IPS-20b (cell line): ENCODE measurements at regions not wholly inside any gene's neighbourhood (a gene's known extent, or its start where the extent isn't known, plus 50 kb on each side); places are given as distances from the start of the nearest gene placed in this dataset.

Experiments
- H3K27ac ChIP-seq: one replicate; pipeline ENCODE4 v1.5.1; 2013; ENCODE audit warnings: low read length
- H3K27me3 ChIP-seq: 2 replicates; pipeline ENCODE4 v1.6.1; 2013; ENCODE audit warnings: mild to moderate bottlenecking, low read length, inconsistent platforms; ENCODE audit not compliant: insufficient read depth
- H3K36me3 ChIP-seq: 2 replicates; pipeline ENCODE4 v1.6.1; 2013; ENCODE audit warnings: low read depth, mild to moderate bottlenecking, inconsistent platforms, low read length, moderate library complexity; ENCODE audit not compliant: insufficient read depth
- H3K4me1 ChIP-seq: 2 replicates; pipeline ENCODE4 v1.6.1; 2013; ENCODE audit warnings: mild to moderate bottlenecking, control low read depth, inconsistent platforms, low read length, moderate library complexity; ENCODE audit not compliant: insufficient read depth
- H3K4me3 ChIP-seq: 2 replicates; pipeline ENCODE4 v1.5.1; 2013; ENCODE audit warnings: mild to moderate bottlenecking, low read length, inconsistent platforms
- H3K9ac ChIP-seq: 2 replicates; pipeline ENCODE4 v1.6.1; 2013; ENCODE audit warnings: low read depth, mild to moderate bottlenecking, inconsistent platforms, low read length, moderate library complexity
- H3K9me3 ChIP-seq: 2 replicates; pipeline ENCODE4 v1.6.1; 2013; ENCODE audit warnings: mild to moderate bottlenecking, low read depth, low read length, inconsistent platforms; ENCODE audit not compliant: insufficient read depth

DNA sequence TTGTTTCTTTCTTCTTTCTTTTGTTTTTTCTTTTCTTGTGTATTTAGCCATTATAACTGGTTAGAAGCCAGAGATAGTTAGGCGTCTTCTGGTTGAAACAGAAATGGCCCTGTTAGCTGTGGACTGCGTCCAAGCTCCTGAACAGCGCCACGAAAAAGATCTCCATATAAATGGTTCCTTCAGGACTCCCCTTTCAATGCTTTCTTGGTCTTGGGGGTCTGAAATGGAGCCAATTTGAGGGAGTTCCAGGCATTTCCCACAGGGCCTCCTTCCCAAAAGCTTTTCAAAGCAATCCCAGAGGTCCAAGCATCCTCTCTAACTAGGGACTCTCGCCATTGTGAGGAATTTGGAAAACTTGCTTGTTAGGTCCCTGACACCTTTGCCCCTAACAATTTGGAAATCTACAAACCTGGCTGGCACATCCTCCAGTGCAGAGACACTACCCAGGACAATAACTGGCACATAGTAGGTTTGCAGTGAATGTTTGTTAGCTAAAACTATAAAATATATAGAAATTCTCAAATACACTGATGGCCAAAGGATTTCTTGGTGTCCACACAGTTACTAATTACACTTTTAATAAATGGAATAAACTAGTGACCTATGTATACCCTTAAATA, 80.1 kb downstream of the MYCN start:
- no peak overlapping the region for H3K4me3 ChIP-seq
- H3K27me3 ChIP-seq = no peaks in the 10 kb centered on the region
- no peaks in the 10 kb centered on the region for H3K9me3 ChIP-seq
- H3K9ac ChIP-seq = no peak overlapping the region
- H3K27ac ChIP-seq = no peak overlapping the region
- H3K36me3 ChIP-seq = no peaks in the 10 kb centered on the region
- peaks cover 14% of the 10 kb centered on the region; the same call in 1 of the 2 replicates for H3K4me1 ChIP-seq

DNA sequence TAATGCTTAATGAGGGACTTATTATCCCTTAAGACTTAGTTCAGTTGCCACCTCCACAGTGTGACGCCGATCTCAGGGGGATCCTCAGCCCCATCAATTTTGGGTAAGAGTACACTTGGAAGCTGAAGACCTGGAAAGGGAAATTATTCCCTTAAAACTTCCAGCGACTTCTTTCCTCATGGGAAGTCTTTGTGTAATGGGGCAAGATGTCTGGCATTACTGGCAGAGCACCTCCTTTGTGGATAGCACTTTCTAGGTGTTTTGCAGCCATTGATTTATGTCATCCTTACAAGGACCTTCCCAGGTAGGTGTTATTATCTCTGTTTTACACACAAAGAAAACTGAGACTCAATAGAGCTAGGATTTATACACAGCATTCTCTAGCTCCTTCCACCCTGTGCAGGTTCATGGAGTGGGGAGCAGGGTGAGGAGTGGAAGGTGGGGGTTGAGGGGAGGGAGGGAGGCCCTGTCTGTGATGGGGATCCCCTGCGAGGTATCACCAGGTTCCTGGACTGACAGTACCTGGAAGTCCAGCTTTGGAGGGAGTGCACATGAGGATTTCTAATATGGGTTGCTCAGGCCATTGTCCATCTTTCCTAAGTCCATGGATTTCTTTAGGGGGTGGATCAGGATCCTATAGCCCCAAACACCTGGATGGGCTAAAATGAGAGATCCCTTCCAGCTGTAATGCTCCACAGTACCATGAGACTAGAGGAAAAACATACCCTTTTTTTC, 79.4 kb downstream of the MYCN start:
- Histone ChIP-seq H3K27me3 (no peaks in the 10 kb centered on the region), H3K36me3 (no peaks in the 10 kb centered on the region), H3K9me3 (no peaks in the 10 kb centered on the region), H3K27ac (no peak overlapping the region), H3K4me1 (peaks cover 14% of the 10 kb centered on the region; the same call in 1 of the 2 replicates), H3K9ac (no peak overlapping the region), H3K4me3 (no peak overlapping the region)

DNA sequence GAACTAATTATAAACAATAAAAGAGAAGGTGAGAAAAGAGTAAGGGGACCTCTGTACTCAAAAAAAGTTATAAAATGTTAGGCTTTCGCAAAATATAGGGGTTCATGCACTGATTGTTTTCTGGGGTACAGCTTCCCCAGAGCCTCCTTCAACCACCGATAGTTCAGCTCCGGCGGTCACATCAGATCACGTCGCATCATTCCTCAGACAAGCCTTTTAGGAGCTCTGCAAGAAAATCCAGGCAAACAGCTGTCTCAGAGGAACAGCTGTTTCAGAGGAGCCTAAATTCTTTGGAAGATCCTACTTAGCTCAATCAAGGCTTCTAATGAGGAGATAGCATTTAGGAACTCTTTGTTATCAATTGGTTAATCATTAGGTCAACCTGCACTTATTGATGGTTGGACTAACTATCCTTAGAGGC, 78.7 kb downstream of the MYCN start:
- Histone ChIP-seq H3K4me1 (peaks cover 18% of the 10 kb centered on the region; the same call in 1 of the 2 replicates), H3K4me3 (no peak overlapping the region), H3K9me3 (no peaks in the 10 kb centered on the region), H3K27me3 (no peaks in the 10 kb centered on the region; the same call in 1 of the 2 replicates), H3K36me3 (no peaks in the 10 kb centered on the region), H3K9ac (no peak overlapping the region), H3K27ac (no peak overlapping the region)

DNA sequence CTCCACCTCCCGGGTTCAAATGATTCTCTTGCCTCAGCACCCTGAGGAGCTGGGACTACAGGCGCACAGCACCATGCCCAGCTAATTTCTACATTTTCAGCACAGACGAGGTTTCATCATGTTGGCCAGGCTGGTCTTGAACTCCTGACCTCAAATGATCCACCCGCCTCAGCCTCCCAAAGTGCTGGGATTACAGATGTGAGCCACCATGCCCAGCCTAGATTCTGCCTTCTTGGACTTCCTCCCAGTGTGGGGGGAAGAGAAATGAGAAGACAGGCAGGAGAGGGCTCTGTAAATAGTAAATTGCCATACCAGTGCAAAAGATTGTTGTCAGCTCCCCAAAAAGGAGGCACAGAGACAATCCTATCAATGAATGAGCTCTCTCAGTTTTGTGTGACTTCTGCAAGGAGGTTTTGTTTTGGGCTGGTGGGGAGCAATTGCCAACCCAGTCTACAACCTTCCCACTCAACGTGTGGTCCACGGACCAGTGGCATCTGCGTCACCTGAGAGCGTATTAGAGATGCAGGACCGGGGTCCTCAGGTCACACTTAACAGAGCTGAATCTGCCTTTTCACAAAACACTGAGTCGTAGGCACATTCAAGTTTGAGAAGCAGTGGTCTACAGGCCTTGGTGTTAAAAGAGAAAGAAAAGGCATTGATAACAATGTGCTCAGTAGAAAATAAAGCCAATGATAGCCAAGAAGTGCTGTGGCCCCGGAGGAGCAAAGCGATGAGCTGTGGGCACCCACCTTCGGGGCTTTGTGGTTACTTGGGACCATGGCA, 78.1 kb downstream of the MYCN start:
- no peaks in the 10 kb centered on the region for H3K9me3 ChIP-seq
- no peak overlapping the region for H3K27ac ChIP-seq
- peaks cover 6% of the 10 kb centered on the region for H3K27me3 ChIP-seq
- H3K4me1 ChIP-seq = peaks cover 20% of the 10 kb centered on the region
- H3K4me3 ChIP-seq = no peak overlapping the region
- H3K36me3 ChIP-seq = no peaks in the 10 kb centered on the region
- no peak overlapping the region for H3K9ac ChIP-seq

DNA sequence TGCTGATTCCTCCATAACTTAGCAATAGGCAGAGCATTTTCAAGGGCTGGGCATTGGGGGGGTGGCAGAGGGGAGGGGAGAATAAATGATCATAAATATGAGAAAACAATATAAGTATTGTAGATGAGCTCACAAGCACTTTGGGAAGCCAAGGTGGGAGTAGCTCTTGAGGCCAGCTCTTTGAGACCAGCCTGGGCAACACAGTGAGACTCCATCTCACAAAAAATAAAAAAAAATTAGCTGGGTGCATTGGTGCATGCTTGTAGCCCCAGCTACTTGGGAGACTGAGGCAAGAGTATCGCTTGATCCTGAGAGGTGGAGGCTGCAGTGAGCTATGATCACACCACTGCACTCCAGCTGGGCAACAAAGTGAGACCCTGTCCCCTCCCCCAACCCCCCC, 75.9 kb downstream of the MYCN start:
- Histone ChIP-seq H3K9ac (no peak overlapping the region), H3K4me1 (peaks cover 18% of the 10 kb centered on the region), H3K36me3 (no peaks in the 10 kb centered on the region), H3K9me3 (no peaks in the 10 kb centered on the region), H3K27ac (no peak overlapping the region), H3K27me3 (peaks cover 8% of the 10 kb centered on the region), H3K4me3 (no peak overlapping the region)

DNA sequence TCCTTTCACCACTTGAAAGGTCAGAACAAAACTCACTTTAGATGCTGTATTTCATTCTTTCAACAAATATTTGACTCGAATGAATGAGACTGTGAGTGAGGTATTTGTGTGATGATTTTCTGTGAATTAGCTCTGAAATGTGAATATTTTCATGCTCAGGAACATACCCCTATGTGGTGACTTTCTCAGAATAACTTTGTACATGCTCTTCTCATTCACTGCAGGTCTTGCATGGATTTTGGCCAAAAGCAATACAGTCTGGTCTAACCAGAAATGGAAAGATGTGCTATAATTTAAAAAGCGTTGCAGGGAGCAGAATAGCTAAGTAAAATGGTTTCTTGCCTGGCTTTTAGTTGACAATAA, 75.5 kb downstream of the MYCN start:
- H3K36me3 ChIP-seq = no peaks in the 10 kb centered on the region

DNA sequence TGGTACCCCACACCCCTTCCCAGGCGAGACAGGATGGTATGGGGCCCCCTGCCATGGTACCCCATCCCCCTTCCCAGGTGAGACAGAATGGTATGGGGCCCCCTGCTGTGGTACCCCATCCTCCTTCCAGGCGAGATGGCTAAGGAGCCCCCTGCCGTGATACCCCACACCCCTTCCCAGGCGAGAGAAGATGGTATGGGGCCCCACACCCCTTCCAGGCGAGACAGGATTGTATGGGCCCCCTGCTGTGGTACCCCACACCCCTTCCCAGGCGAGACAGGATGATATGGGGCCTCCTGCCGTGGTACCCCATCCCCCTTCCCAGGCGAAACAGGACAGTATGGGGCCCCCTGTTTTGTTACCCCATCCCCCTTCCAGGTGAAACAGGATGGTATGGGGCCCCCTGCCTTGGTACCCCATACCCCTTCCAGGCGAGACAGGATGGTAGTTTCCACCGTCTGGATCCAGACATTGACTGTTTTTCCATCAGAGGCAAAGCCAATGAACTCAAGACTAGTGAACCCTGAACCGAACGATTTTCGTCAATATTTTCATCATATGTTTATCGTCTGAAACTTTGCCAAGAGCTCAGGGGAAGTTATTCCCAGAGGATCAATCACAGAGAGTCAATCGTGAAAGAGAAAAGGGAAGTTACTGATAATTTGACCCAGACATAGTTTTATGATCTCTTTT, 75.0 kb downstream of the MYCN start:
- Histone ChIP-seq H3K36me3 (no peaks in the 10 kb centered on the region), H3K9ac (no peak overlapping the region), H3K4me3 (no peak overlapping the region), H3K27me3 (peaks cover 8% of the 10 kb centered on the region), H3K4me1 (peaks cover 18% of the 10 kb centered on the region), H3K27ac (no peak overlapping the region), H3K9me3 (no peaks in the 10 kb centered on the region)

More for the DNA sequence above, 75.5 kb downstream of the MYCN start:
- H3K27ac ChIP-seq = no peak overlapping the region
- peaks cover 8% of the 10 kb centered on the region for H3K27me3 ChIP-seq
- peaks cover 18% of the 10 kb centered on the region for H3K4me1 ChIP-seq
- no peak overlapping the region for H3K9ac ChIP-seq
- no peaks in the 10 kb centered on the region for H3K9me3 ChIP-seq
- no peak overlapping the region for H3K4me3 ChIP-seq

DNA sequence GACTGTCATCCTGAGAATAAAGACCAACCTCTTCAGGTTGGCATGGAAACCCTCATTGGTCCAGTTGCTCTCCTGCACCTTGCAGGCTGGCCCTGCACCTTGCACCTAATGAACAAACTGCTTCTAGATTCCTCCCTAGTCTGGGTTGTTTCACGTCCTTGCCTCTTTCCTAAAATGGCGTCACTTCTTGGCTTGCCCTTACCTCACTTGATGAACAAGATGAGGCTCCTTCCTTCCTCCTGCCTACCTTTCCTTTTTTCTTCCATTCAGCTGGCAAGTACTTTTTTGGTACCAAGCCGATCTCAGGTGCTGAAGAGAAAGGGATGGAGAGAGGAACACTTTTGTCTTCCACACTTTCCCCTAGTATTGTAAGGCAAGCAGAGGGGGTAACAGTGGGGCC, 74.5 kb downstream of the MYCN start:
- Histone ChIP-seq H3K27ac (no peak overlapping the region), H3K9ac (no peak overlapping the region), H3K9me3 (no peaks in the 10 kb centered on the region), H3K36me3 (no peaks in the 10 kb centered on the region), H3K27me3 (peaks cover 8% of the 10 kb centered on the region), H3K4me1 (peaks cover 18% of the 10 kb centered on the region), H3K4me3 (no peak overlapping the region)

DNA sequence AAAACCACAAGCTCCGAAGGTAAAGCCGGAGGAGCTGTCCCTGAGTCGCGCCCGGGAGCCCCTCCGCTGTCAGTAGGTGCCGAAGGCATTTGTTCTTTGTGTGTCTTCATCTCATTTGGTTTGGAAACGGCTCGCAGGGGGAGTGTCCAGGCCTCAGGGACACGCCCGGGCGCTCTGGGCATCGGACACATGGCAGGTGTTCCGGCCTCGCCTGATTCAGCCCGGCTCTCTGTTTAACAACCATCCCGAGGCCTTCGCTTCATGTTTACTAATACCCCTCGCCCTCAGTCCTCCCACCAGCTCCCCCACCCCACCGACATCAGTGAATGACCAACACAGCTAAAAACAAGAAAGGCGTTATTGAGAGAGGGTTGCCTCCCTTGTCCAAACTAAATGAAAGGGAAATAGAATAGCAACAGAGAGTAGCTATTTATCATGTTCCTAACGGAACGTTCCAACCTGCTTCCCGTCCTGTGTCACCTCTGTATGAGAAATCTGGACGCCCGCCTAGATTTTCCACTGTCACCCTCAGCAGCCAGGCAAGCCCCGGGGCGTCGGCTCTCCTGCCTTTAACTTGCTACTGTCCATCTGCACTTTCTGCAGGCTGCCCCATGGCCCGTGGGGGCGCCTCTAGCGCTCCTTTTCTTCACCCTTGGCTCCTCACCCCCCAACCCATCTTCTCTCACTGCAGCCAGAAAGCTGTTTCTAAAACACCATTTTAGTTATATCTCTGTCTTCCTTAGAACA, 73.9 kb downstream of the MYCN start:
- no peaks in the 10 kb centered on the region for H3K36me3 ChIP-seq
- H3K9ac ChIP-seq = no peak overlapping the region
- H3K27ac ChIP-seq = no peak overlapping the region
- no peaks in the 10 kb centered on the region for H3K9me3 ChIP-seq
- H3K4me3 ChIP-seq = no peak overlapping the region
- H3K4me1 ChIP-seq = peaks cover 18% of the 10 kb centered on the region
- peaks cover 8% of the 10 kb centered on the region for H3K27me3 ChIP-seq

DNA sequence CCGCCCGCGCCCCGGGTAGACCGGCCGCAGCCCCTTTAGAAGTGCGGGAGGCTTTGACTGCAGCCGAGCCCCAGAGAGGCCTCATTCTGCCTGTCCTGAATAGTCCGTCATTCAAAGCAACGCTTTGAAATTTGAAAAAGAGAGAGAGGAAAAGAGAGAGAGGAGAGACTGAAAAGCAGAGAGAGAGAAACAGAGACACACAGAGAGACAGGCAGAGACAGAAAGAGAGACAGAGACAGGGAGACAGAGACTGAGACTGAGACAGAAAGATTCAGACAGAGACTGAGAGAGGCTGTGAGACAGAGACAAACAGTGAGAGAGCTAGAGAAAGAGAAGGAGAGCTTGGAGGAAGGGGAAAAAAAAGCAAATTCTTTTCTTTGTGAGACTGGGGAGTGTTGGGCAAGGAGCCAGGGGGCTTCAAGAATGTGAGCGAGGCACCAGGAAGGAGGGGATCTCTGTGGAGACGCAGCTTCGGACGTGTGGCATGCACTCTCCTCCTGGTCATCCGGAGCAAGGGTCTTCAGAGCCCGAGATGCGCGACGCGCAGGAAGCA, 73.1 kb downstream of the MYCN start:
- peaks cover 18% of the 10 kb centered on the region for H3K4me1 ChIP-seq
- H3K27me3 ChIP-seq = peaks cover 8% of the 10 kb centered on the region
- no peak overlapping the region for H3K27ac ChIP-seq
- no peak overlapping the region; the same call in 1 of the 2 replicates for H3K4me3 ChIP-seq
- H3K9me3 ChIP-seq = no peaks in the 10 kb centered on the region
- peak overlapping the region; percentile 68; the same call in 1 of the 2 replicates for H3K9ac ChIP-seq
- no peaks in the 10 kb centered on the region for H3K36me3 ChIP-seq
